Sigmoid colon (tissue), 6 donors: ENCODE measurements at regions not wholly inside any gene's neighbourhood (a gene's known extent, or its start where the extent isn't known, plus 50 kb on each side); places are given as distances from the start of the nearest gene placed in this dataset.

Source experiments
- DNase-seq: peaks from one replicate; pipeline ENCODE4 v3.0.0-alpha.2; 2019
- H3K27ac ChIP-seq, 4 donors: fragments of 200-600 bp; sonication (generic); one replicate each; pipeline ENCODE4 v1.5.1; 2016 to 2019; ENCODE audit warnings: mild to moderate bottlenecking in 1 of 4
- H3K27me3 ChIP-seq, 3 donors: fragments of 200-600 bp; sonication (generic); one replicate each; pipeline ENCODE4 v1.5.1; 2019; ENCODE audit warnings: mild to moderate bottlenecking in 1 of 3
- H3K36me3 ChIP-seq, 4 donors: fragments of 200-600 bp; sonication (generic); one replicate each; pipeline ENCODE4 v1.5.1; 2016 to 2019
- H3K4me1 ChIP-seq, 4 donors: fragments of 200-600 bp; sonication (generic); one replicate each; pipeline ENCODE4 v1.5.1; 2017 to 2019
- H3K4me3 ChIP-seq, 4 donors: fragments of 200-600 bp; sonication (generic); one replicate each; pipeline ENCODE4 v1.5.1; 2017 to 2019; ENCODE audit warnings: mild to moderate bottlenecking in 2 of 4, moderate library complexity in 1 of 4
- H3K9me3 ChIP-seq, 4 donors: fragments of 200-600 bp in 3 of 4; sonication (generic) in 3 of 4; one replicate each; pipeline versions ENCODE4 v1.5.1 to v1.6.1; 2013 to 2019
- CTCF ChIP-seq, 4 experiments: fragments of 450-650 bp in 3 of 4; fragments of 200-600 bp in 1 of 4; IDR thresholded peaks; one replicate each; pipeline ENCODE4 v1.5.1; 2016 to 2019; ENCODE audit warnings: antibody characterized with exemption in 4 of 4, mild to moderate bottlenecking in 3 of 4, moderate library complexity in 2 of 4
- EP300 ChIP-seq, 4 donors: sonication (generic); formaldehyde crosslinking; IDR thresholded peaks; one replicate each; pipeline ENCODE4 v1.6.1; 2017; ENCODE audit warnings: antibody characterized with exemption in 4 of 4
- POLR2A ChIP-seq, 2 donors: fragments of 450-650 bp; IDR thresholded peaks; one replicate each; pipeline ENCODE4 v1.6.1; 2016; ENCODE audit warnings: antibody characterized with exemption in 2 of 2, mild to moderate bottlenecking in 2 of 2, moderate library complexity in 2 of 2
- POLR2AphosphoS5 ChIP-seq, 4 donors: sonication (generic); formaldehyde crosslinking; IDR thresholded peaks; one replicate each; pipeline ENCODE4 v1.6.1; 2017; ENCODE audit warnings: antibody characterized with exemption in 4 of 4
- WGBS, 2 donors: extraction: QIAGEN DNeasy Blood & Tissue Kit; methylation state at CpG; one replicate each; pipeline ENCODE4 v1.1.7; 2013; 5-methylcytosine and 5-hydroxymethylcytosine counted together
- intact Hi-C: fragments of 100-400 bp; cut with DNase I; formaldehyde crosslinking; loops from one replicate; pipeline ENCODE4 v1.15.1; 2023
- donor health status: healthy with polysubstance abuse.
- donor health status: healthy.

- no peak overlapping the region for H3K4me3 ChIP-seq
- H3K27ac ChIP-seq, result no peak overlapping the region
- H3K36me3 ChIP-seq, result no peaks in the 10 kb centered on the region
- WGBS, 2 donors, result 87% methylated on average over 3 of the region's 3 CpGs
- H3K4me1 ChIP-seq, result no peaks in the 10 kb centered on the region
- no peaks in the 10 kb centered on the region for H3K9me3 ChIP-seq
- TF ChIP-seq EP300 (IDR thresholded peaks at IDR 0.05) (no peak), CTCF (IDR thresholded peaks at IDR 0.05) (no peak), POLR2A (IDR thresholded peaks at IDR 0.05) (no peak), POLR2AphosphoS5 (IDR thresholded peaks at IDR 0.05) (no peak)
- intact Hi-C loops, result no loop called here
- H3K27me3 ChIP-seq, result no peaks in the 10 kb centered on the region
- no peak for DNase-seq
These were observed 220.6 kb downstream of the TRIM36 start for GRCh38 chr5:114948986-114949621.

- no peak for DNase-seq
- Histone ChIP-seq H3K4me3 (no peak overlapping the region), H3K36me3 (no peaks in the 10 kb centered on the region), H3K9me3 (no peaks in the 10 kb centered on the region), H3K27me3 (no peaks in the 10 kb centered on the region), H3K27ac (no peak overlapping the region), H3K4me1 (no peaks in the 10 kb centered on the region)
- 55 to 72% methylated on average over 2 of the region's 2 CpGs for WGBS, 2 donors
- TF ChIP-seq POLR2AphosphoS5 (IDR thresholded peaks at IDR 0.05) (no peak), POLR2A (IDR thresholded peaks at IDR 0.05) (no peak), EP300 (IDR thresholded peaks at IDR 0.05) (no peak), CTCF (IDR thresholded peaks at IDR 0.05) (no peak)
- intact Hi-C loops, result no loop called here
These were observed 221.3 kb downstream of the TRIM36 start for GRCh38 chr5:114948363-114948762.

- Histone ChIP-seq H3K36me3 (no peaks in the 10 kb centered on the region), H3K4me1 (no peaks in the 10 kb centered on the region), H3K27ac (no peak overlapping the region), H3K4me3 (no peak overlapping the region), H3K9me3 (peaks cover 0 to 6% (median 1%) of the 10 kb centered on the region in 4 donors), H3K27me3 (no peaks in the 10 kb centered on the region)
- TF ChIP-seq CTCF (IDR thresholded peaks at IDR 0.05) (no peak), POLR2AphosphoS5 (IDR thresholded peaks at IDR 0.05) (no peak), EP300 (IDR thresholded peaks at IDR 0.05) (no peak), POLR2A (IDR thresholded peaks at IDR 0.05) (no peak)
- DNase-seq, result no peak
- WGBS, 2 donors, result 74 to 77% methylated on average over 1 of the region's 1 CpG
- intact Hi-C loops, result no loop called here
These were observed 229.0 kb downstream of the TRIM36 start for GRCh38 chr5:114940709-114941108.

GRCh38 chr5:114935490-114935889 lies 234.2 kb downstream of the TRIM36 start:
- Histone ChIP-seq H3K9me3 (peaks cover 0 to 6% (median under 1%) of the 10 kb centered on the region in 4 donors), H3K36me3 (no peaks in the 10 kb centered on the region), H3K4me1 (no peaks in the 10 kb centered on the region), H3K27ac (no peak overlapping the region), H3K4me3 (no peak overlapping the region), H3K27me3 (no peaks in the 10 kb centered on the region)
- intact Hi-C loops, result no loop called here
- no peak for DNase-seq
- TF ChIP-seq EP300 (IDR thresholded peaks at IDR 0.05), result no peak
- TF ChIP-seq CTCF (IDR thresholded peaks at IDR 0.05), result no peak
- TF ChIP-seq POLR2AphosphoS5 (IDR thresholded peaks at IDR 0.05), result no peak
